ENCODE measurements at regions not wholly inside any gene's neighbourhood (a gene's known extent, or its start where the extent isn't known, plus 50 kb on each side); places are given as distances from the start of the nearest gene placed in this dataset.

DNA sequence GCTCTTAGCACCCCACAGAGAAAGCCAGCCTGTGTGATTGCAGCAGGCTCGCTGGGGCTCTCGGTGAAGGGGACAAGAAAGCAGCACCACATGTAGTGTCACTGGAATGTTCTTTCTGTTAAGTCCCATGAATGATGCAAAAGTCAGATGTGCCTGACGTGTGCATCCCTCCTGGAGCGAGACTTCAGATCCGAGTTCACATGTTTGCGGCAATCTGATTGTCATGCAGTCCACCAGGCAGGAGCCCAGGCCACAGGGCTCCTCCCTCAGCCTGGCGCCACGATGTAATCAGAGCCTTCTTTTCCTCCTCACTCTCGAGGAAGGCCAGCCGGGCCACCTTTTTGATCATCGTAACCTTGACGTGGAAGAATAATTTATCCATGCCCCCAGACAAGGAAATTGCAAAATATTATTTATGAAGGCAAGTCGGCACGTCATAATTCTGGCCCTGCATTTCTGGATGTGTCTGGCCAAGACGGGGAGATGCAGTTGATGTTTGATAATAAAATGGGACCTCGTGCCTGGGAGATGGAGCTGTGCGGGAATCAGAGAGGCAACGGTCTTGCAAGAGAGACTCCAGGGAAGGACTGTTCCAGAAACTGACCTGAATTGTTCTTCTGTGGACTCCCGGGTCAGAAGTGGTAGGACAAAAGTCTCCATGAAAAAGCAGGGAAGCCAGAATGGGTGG lies 214.6 kb downstream of the PHETA1 start:
- Histone ChIP-seq H3K4me1 (ENCODE audit: insufficient read depth) (peaks cover 10% of the 10 kb centered on the region), H3K36me3 (ENCODE audit: insufficient read depth) (no peaks in the 10 kb centered on the region), H3K9me2 (ENCODE audit: insufficient read depth) (no peaks in the 10 kb centered on the region), H3F3A (replicated peaks; ENCODE audit: low read depth) (no peaks in the 10 kb centered on the region), H3K4me2 (no peak overlapping the region), H3K79me2 (replicated peaks; ENCODE audit: insufficient read depth) (0 out of 2 replicates have a peak, but pooled peaks cover 3% of the 10 kb centered on the region), H3K4me3 (no peak overlapping the region), H4K20me1 (replicated peaks; ENCODE audit: insufficient read depth) (no peaks in the 10 kb centered on the region; the same call in 1 of the 2 replicates), H3K27me3 (ENCODE audit: insufficient read depth) (no peaks in the 10 kb centered on the region), H3K27ac (ENCODE audit: low read depth) (0 out of 2 replicates have a peak overlapping the region, but pooled peaks have one; percentile 19), H2AFZ (no peak overlapping the region)
- no peaks in the 10 kb centered on the region for H3K36me3 Mint-ChIP-seq (ENCODE audit: low read depth)
- TF ChIP-seq ZNF114 (CRISPR knock-in tag; IDR thresholded peaks at IDR 0.05) (no peak), STAT1 (IDR thresholded peaks at IDR 0.05; ENCODE audit: unreplicated experiment) (no peak), EZH2phosphoT487 (IDR thresholded peaks at IDR 0.05; ENCODE audit: unreplicated experiment) (no peak), NANOG (IDR thresholded peaks at IDR 0.05; ENCODE audit: borderline replicate concordance) (no peak), POLR2AphosphoS5 (IDR thresholded peaks at IDR 0.05; ENCODE audit: low read depth) (no peak), JUNB (IDR thresholded peaks at IDR 0.05; ENCODE audit: unreplicated experiment) (no peak), EZH2 (IDR thresholded peaks at IDR 0.05; ENCODE audit: low read depth, unreplicated experiment) (no peak), CREB1 (CRISPR knock-in tag; IDR thresholded peaks at IDR 0.05; ENCODE audit: low read depth) (no peak), ZNF331 (CRISPR knock-in tag; IDR thresholded peaks at IDR 0.05; ENCODE audit: low read depth) (no peak), ETS1 (IDR thresholded peaks at IDR 0.05) (no peak)
- TF ChIP-seq, protein P1, sequence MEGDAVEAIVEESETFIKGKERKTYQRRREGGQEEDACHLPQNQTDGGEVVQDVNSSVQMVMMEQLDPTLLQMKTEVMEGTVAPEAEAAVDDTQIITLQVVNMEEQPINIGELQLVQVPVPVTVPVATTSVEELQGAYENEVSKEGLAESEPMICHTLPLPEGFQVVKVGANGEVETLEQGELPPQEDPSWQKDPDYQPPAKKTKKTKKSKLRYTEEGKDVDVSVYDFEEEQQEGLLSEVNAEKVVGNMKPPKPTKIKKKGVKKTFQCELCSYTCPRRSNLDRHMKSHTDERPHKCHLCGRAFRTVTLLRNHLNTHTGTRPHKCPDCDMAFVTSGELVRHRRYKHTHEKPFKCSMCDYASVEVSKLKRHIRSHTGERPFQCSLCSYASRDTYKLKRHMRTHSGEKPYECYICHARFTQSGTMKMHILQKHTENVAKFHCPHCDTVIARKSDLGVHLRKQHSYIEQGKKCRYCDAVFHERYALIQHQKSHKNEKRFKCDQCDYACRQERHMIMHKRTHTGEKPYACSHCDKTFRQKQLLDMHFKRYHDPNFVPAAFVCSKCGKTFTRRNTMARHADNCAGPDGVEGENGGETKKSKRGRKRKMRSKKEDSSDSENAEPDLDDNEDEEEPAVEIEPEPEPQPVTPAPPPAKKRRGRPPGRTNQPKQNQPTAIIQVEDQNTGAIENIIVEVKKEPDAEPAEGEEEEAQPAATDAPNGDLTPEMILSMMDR (conservative IDR thresholded peaks at IDR 0.05; ENCODE audit: low read depth in 2 of 2), result no peak
- TF ChIP-seq, protein P2, sequence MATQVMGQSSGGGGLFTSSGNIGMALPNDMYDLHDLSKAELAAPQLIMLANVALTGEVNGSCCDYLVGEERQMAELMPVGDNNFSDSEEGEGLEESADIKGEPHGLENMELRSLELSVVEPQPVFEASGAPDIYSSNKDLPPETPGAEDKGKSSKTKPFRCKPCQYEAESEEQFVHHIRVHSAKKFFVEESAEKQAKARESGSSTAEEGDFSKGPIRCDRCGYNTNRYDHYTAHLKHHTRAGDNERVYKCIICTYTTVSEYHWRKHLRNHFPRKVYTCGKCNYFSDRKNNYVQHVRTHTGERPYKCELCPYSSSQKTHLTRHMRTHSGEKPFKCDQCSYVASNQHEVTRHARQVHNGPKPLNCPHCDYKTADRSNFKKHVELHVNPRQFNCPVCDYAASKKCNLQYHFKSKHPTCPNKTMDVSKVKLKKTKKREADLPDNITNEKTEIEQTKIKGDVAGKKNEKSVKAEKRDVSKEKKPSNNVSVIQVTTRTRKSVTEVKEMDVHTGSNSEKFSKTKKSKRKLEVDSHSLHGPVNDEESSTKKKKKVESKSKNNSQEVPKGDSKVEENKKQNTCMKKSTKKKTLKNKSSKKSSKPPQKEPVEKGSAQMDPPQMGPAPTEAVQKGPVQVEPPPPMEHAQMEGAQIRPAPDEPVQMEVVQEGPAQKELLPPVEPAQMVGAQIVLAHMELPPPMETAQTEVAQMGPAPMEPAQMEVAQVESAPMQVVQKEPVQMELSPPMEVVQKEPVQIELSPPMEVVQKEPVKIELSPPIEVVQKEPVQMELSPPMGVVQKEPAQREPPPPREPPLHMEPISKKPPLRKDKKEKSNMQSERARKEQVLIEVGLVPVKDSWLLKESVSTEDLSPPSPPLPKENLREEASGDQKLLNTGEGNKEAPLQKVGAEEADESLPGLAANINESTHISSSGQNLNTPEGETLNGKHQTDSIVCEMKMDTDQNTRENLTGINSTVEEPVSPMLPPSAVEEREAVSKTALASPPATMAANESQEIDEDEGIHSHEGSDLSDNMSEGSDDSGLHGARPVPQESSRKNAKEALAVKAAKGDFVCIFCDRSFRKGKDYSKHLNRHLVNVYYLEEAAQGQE (IDR thresholded peaks at IDR 0.05; ENCODE audit: unreplicated experiment), result no peak
- TF ChIP-seq, protein P3, sequence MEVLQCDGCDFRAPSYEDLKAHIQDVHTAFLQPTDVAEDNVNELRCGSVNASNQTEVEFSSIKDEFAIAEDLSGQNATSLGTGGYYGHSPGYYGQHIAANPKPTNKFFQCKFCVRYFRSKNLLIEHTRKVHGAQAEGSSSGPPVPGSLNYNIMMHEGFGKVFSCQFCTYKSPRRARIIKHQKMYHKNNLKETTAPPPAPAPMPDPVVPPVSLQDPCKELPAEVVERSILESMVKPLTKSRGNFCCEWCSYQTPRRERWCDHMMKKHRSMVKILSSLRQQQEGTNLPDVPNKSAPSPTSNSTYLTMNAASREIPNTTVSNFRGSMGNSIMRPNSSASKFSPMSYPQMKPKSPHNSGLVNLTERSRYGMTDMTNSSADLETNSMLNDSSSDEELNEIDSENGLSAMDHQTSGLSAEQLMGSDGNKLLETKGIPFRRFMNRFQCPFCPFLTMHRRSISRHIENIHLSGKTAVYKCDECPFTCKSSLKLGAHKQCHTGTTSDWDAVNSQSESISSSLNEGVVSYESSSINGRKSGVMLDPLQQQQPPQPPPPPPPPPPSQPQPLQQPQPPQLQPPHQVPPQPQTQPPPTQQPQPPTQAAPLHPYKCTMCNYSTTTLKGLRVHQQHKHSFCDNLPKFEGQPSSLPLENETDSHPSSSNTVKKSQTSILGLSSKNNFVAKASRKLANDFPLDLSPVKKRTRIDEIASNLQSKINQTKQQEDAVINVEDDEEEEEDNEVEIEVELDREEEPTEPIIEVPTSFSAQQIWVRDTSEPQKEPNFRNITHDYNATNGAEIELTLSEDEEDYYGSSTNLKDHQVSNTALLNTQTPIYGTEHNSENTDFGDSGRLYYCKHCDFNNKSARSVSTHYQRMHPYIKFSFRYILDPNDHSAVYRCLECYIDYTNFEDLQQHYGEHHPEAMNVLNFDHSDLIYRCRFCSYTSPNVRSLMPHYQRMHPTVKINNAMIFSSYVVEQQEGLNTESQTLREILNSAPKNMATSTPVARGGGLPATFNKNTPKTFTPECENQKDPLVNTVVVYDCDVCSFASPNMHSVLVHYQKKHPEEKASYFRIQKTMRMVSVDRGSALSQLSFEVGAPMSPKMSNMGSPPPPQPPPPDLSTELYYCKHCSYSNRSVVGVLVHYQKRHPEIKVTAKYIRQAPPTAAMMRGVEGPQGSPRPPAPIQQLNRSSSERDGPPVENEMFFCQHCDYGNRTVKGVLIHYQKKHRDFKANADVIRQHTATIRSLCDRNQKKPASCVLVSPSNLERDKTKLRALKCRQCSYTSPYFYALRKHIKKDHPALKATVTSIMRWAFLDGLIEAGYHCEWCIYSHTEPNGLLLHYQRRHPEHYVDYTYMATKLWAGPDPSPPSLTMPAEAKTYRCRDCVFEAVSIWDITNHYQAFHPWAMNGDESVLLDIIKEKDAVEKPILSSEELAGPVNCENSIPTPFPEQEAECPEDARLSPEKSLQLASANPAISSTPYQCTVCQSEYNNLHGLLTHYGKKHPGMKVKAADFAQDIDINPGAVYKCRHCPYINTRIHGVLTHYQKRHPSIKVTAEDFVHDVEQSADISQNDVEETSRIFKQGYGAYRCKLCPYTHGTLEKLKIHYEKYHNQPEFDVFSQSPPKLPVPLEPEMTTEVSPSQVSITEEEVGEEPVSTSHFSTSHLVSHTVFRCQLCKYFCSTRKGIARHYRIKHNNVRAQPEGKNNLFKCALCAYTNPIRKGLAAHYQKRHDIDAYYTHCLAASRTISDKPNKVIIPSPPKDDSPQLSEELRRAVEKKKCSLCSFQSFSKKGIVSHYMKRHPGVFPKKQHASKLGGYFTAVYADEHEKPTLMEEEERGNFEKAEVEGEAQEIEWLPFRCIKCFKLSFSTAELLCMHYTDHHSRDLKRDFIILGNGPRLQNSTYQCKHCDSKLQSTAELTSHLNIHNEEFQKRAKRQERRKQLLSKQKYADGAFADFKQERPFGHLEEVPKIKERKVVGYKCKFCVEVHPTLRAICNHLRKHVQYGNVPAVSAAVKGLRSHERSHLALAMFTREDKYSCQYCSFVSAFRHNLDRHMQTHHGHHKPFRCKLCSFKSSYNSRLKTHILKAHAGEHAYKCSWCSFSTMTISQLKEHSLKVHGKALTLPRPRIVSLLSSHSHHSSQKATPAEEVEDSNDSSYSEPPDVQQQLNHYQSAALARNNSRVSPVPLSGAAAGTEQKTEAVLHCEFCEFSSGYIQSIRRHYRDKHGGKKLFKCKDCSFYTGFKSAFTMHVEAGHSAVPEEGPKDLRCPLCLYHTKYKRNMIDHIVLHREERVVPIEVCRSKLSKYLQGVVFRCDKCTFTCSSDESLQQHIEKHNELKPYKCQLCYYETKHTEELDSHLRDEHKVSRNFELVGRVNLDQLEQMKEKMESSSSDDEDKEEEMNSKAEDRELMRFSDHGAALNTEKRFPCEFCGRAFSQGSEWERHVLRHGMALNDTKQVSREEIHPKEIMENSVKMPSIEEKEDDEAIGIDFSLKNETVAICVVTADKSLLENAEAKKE (CRISPR knock-in tag; IDR thresholded peaks at IDR 0.05), result no peak
- peaks cover 3% of the 10 kb centered on the region for H3K27me3 Mint-ChIP-seq (ENCODE audit: insufficient read depth, low read depth, poor library complexity)
- DNase-seq (ENCODE audit: low spot score), result peak; percentile 60
- H3K27ac Mint-ChIP-seq, result no peak overlapping the region
- H3K4me3 Mint-ChIP-seq, result no peak overlapping the region
- peaks cover 32% of the 10 kb centered on the region for H3K4me1 Mint-ChIP-seq
- H3K9me3 Mint-ChIP-seq, result no peaks in the 10 kb centered on the region
- ATAC-seq, result peak; percentile 78
